NCI-H2107 treated with DMSO at 0.1 percent for 48 hours (cell line): ENCODE measurements at regions not wholly inside any gene's neighbourhood (a gene's known extent, or its start where the extent isn't known, plus 50 kb on each side); places are given as distances from the start of the nearest gene placed in this dataset.
"Not testable (repeated sequence)": the region's sequence is repeated elsewhere in the genome, so short reads cannot be mapped to it uniquely, and the experiment has no call there.

Source experiments
- DNase-seq: peaks from one replicate; lab custom pipeline; 2025; ENCODE audit not compliant: unreplicated experiment; lab: John Stamatoyannopoulos, UW

- DNase-seq: no peak
Measured at GRCh38 chr2:175832866-175833265, 169.2 kb downstream of the LNPK start.

- no peak for DNase-seq
Measured at GRCh38 chr2:175829741-175830140, 172.3 kb downstream of the LNPK start.

- DNase-seq: no peak
Measured at GRCh38 chr2:175827856-175828255, 174.2 kb downstream of the LNPK start.

- no peak for DNase-seq
Measured at GRCh38 chr2:175824243-175824642, 177.8 kb downstream of the LNPK start.

GRCh38 chr2:175823707-175824073 is 178.4 kb downstream of the LNPK start:
- no peak for DNase-seq

GRCh38 chr2:175823002-175823706 is 178.9 kb downstream of the LNPK start:
- DNase-seq: no peak

- DNase-seq: no peak
Measured at GRCh38 chr2:175817221-175817620, 184.8 kb downstream of the LNPK start.

GRCh38 chr2:175815537-175815936 is 186.5 kb downstream of the LNPK start:
- no peak for DNase-seq

GRCh38 chr2:175811971-175812370 is 190.1 kb downstream of the LNPK start:
- no peak for DNase-seq

GRCh38 chr2:175808858-175809257 is 193.2 kb downstream of the LNPK start:
- DNase-seq: no peak

- DNase-seq: no peak
Measured at GRCh38 chr2:175808078-175808477, 194.0 kb downstream of the LNPK start.

- no peak for DNase-seq
Measured at GRCh38 chr2:175807031-175807873, 194.8 kb downstream of the LNPK start.

- no peak for DNase-seq
Measured at GRCh38 chr2:175806570-175806969, 195.5 kb downstream of the LNPK start.

- DNase-seq: no peak
Measured at GRCh38 chr2:175806125-175806490, 196.0 kb downstream of the LNPK start.

GRCh38 chr2:175805442-175806124 is 196.5 kb downstream of the LNPK start:
- no peak for DNase-seq

- peak; percentile 93 for DNase-seq
Measured at GRCh38 chr2:175804122-175804521, 197.9 kb downstream of the LNPK start.

- not testable (repeated sequence) for DNase-seq
Measured at GRCh38 chr2:175796422-175796821, 205.6 kb downstream of the LNPK start.

GRCh38 chr2:175793648-175794047 is 208.4 kb downstream of the LNPK start:
- DNase-seq: no peak

GRCh38 chr2:175792881-175793280 is 209.2 kb downstream of the LNPK start:
- no peak for DNase-seq

GRCh38 chr2:175792199-175792598 is 209.9 kb downstream of the LNPK start:
- no peak for DNase-seq

GRCh38 chr2:175786471-175787124 is 215.5 kb downstream of the LNPK start:
- DNase-seq: no peak
